T-cell (primary cell): ENCODE measurements at regions not wholly inside any gene's neighbourhood (a gene's known extent, or its start where the extent isn't known, plus 50 kb on each side); places are given as distances from the start of the nearest gene placed in this dataset.

Source experiments
- ATAC-seq, 4 experiments: fragments of 200-7000 bp in 3 of 4; fragments of 150-1000 bp in 1 of 4; cut with Tn5 transposase; replicated peaks in 1 of 4; 1 replicate in 3 of 4; 2 replicates in 1 of 4; pipeline ENCODE4 v1.10.0; 2021; ENCODE audit warnings: moderate library complexity in 3 of 4, mild to moderate bottlenecking in 2 of 4, moderate number of reproducible peaks in 1 of 4
- CTCF ChIA-PET, 2 donors: fragments of 300-600 bp; sonication (Branson Sonifier 250); formaldehyde crosslinking; loops; one replicate each; lab custom pipeline; 2022; ENCODE audit warnings: antibody characterized with exemption in 2 of 2; lab: Charles Lee
- POLR2A ChIA-PET, 2 donors: fragments of 300-600 bp; sonication (Branson Sonifier 250); formaldehyde crosslinking; loops; one replicate each; lab custom pipeline; 2022; ENCODE audit warnings: antibody characterized with exemption in 2 of 2; lab: Charles Lee
- DNase-seq, 35 experiments: peaks; one replicate each; pipeline versions ENCODE4 v3.0.0 to v3.0.0-alpha.2; 2013 to 2023
- H3K27ac ChIP-seq: one replicate; pipeline ENCODE4 v1.5.1; 2013; ENCODE audit warnings: low read length
- H3K27me3 ChIP-seq, 2 experiments: replicated peaks in 1 of 2; 1 replicate in 1 of 2; 2 replicates in 1 of 2; pipeline versions ENCODE4 v1.6.1 to v1.7.0; 2013; ENCODE audit warnings: low read length in 1 of 2, mixed read lengths in 1 of 2; ENCODE audit not compliant: control insufficient read depth in 2 of 2, insufficient read depth in 2 of 2; ENCODE audit errors: extremely low read depth in 1 of 2
- H3K36me3 ChIP-seq, 2 donors: 1 replicate in 1 of 2; 2 replicates in 1 of 2; pipeline versions ENCODE4 v1.6.1 to v1.7.0; 2013; ENCODE audit warnings: low read length in 1 of 2; ENCODE audit not compliant: control insufficient read depth in 2 of 2, insufficient read depth in 1 of 2; ENCODE audit errors: extremely low read depth in 1 of 2
- H3K4me1 ChIP-seq, 2 experiments: 1 replicate in 1 of 2; 2 replicates in 1 of 2; pipeline versions ENCODE4 v1.6.1 to v1.7.0; 2013; ENCODE audit warnings: low read length in 2 of 2, mixed read lengths in 1 of 2; ENCODE audit not compliant: insufficient read depth in 2 of 2, control insufficient read depth in 1 of 2; ENCODE audit errors: extremely low read depth in 1 of 2
- H3K4me3 ChIP-seq, 2 donors: 1 replicate in 1 of 2; 2 replicates in 1 of 2; pipeline versions ENCODE4 v1.5.1 to v1.7.0; 2013; ENCODE audit warnings: mild to moderate bottlenecking in 2 of 2, low read length in 1 of 2, moderate library complexity in 1 of 2; ENCODE audit not compliant: control insufficient read depth in 1 of 2; ENCODE audit errors: extremely low read depth in 1 of 2
- H3K9me3 ChIP-seq: 2 replicates; pipeline ENCODE4 v1.7.0; 2013
- H3K27ac Mint-ChIP-seq, 2 donors: one replicate each; pipeline ENCODE4 v1.8.0; 2020 to 2021; ENCODE audit warnings: mild to moderate bottlenecking in 2 of 2, mixed read lengths in 2 of 2
- H3K27me3 Mint-ChIP-seq, 2 donors: one replicate each; pipeline ENCODE4 v1.8.0; 2021 to 2022; ENCODE audit warnings: mixed read lengths in 2 of 2
- H3K36me3 Mint-ChIP-seq: one replicate; pipeline ENCODE4 v1.8.0; 2021; ENCODE audit warnings: mixed read lengths
- H3K4me1 Mint-ChIP-seq, 3 donors: one replicate each; pipeline ENCODE4 v1.8.0; 2020 to 2022; ENCODE audit warnings: mixed read lengths in 3 of 3, mild to moderate bottlenecking in 1 of 3
- H3K4me3 Mint-ChIP-seq, 3 donors: one replicate each; pipeline ENCODE4 v1.8.0; 2020 to 2022; ENCODE audit warnings: mild to moderate bottlenecking in 3 of 3, mixed read lengths in 3 of 3, moderate library complexity in 3 of 3
- H3K9me3 Mint-ChIP-seq, 3 donors: one replicate each; pipeline ENCODE4 v1.8.0; 2020 to 2022; ENCODE audit warnings: mixed read lengths in 3 of 3
- WGBS: methylation state at CpG from one replicate; pipeline ENCODE4 v1.1.5; 2013; ENCODE audit warnings: missing lambda C conversion rate; ENCODE audit not compliant: insufficient coverage; 5-methylcytosine and 5-hydroxymethylcytosine counted together

DNA sequence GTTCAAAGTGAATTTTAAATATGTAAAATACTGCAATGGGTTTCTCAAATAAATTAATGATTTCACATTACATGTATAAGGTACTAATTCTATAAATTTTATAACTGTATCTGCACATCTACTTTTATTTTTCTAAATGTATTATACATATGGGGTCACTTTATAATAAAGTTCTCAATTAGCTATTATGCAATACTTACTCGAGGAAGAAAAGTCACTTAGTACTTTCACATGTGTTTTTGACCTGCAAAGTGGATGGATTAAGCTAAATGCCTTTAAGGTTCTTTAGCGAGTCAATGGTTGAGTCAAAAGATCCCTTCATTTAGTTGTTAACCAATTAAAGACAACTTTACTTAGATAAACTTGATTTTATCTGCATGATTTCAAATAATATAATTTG, 437.8 kb downstream of the ANKRD7 start:
- no peaks in the 10 kb centered on the region for H3K9me3 ChIP-seq
- CTCF ChIA-PET, result no interaction called here
- no peak for ATAC-seq
- DNase-seq, result no peak
- no peak overlapping the region for H3K27ac ChIP-seq
- no peaks in the 10 kb centered on the region for H3K36me3 Mint-ChIP-seq
- no CpG with 5 or more reads among the region's 2 CpGs for WGBS
- no peaks in the 10 kb centered on the region for H3K4me1 Mint-ChIP-seq
- H3K27me3 ChIP-seq, result no peaks in the 10 kb centered on the region
- POLR2A ChIA-PET, result no interaction called here
- no peaks in the 10 kb centered on the region for H3K27me3 Mint-ChIP-seq
- no peak overlapping the region for H3K4me3 Mint-ChIP-seq
- H3K4me1 ChIP-seq, result no peaks in the 10 kb centered on the region
- no peak overlapping the region for H3K4me3 ChIP-seq
- H3K27ac Mint-ChIP-seq, result no peak overlapping the region
- no peaks in the 10 kb centered on the region for H3K36me3 ChIP-seq
- H3K9me3 Mint-ChIP-seq, result peaks cover 0 to 1% (median 0%) of the 10 kb centered on the region in 3 donors

DNA sequence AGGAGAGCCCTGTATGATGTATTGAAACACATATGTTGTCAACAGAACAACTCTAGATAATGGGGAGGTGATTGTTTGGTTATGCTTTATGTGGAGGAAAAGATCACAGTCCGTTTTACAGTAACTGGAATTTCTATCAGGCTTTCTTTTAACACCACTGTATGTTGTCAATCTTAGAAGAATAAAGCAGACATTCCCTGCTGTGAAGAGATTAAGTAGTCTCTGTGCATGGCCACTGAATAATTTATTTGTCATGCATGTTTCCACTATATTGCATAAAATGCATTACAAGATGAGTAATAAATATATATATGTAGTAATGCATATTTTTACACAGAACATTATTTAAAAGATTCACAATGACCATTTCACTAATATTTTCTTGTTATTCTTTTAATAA, 440.0 kb downstream of the ANKRD7 start:
- Mint-ChIP-seq H3K27me3 (no peaks in the 10 kb centered on the region), H3K36me3 (no peaks in the 10 kb centered on the region), H3K4me3 (no peak overlapping the region), H3K4me1 (no peaks in the 10 kb centered on the region), H3K27ac (no peak overlapping the region), H3K9me3 (peaks cover 0 to 1% (median 0%) of the 10 kb centered on the region in 3 donors)
- Histone ChIP-seq H3K4me1 (no peaks in the 10 kb centered on the region), H3K27ac (no peak overlapping the region), H3K4me3 (no peak overlapping the region), H3K36me3 (no peaks in the 10 kb centered on the region), H3K9me3 (no peaks in the 10 kb centered on the region), H3K27me3 (no peaks in the 10 kb centered on the region)
- ATAC-seq (no peak), DNase-seq (no peak)
- CTCF ChIA-PET, result no interaction called here
- POLR2A ChIA-PET, result no interaction called here
- no CpG with 5 or more reads among the region's 1 CpG for WGBS

DNA sequence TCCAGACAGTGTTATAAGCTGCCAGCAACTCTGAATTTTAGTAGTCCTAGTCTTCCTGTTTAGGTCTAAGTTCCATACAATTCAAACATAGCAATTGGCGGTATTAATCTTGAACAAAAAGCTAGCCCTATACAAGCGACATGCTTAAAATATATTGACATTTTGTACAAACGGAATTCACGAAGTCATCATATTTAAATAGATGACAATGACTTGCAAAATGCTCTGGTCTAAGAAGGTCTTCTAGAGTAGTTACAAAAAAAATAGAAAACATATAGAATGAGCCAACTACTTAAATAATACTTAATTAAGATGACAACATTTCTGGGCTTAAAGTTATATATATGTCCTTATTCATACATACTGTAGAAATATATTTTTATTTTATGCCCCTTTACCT, 446.6 kb downstream of the ANKRD7 start:
- CTCF ChIA-PET, result interaction anchor here in 1 of 2 donors (0.7 kb wide), 1 partner anchor 1539 kb away, joined by 3 read pairs; no protein-coding TSS in a partner anchor

DNA sequence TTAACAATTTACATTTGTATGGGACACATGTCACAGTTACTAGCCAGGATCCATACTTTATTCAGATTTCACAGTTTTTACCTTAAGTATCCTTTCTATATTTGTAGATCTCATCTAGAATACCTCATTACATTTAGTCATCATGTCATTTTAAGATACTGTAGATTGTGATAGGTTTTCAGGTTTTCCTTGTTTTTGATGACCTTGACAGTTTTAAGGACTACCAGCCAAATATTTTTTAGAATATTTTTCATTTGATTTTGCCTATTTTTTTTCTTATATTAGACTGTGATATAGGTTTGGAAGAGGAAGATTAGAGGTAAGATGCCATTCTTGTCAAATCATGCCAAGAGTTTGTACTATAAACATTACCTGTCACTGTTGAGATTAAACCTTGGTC, 460.3 kb downstream of the ANKRD7 start:
- Mint-ChIP-seq H3K36me3 (no peaks in the 10 kb centered on the region), H3K9me3 (peaks cover 0 to 25% (median 4%) of the 10 kb centered on the region in 3 donors), H3K4me3 (no peak overlapping the region), H3K27ac (no peak overlapping the region), H3K27me3 (no peaks in the 10 kb centered on the region), H3K4me1 (no peaks in the 10 kb centered on the region)
- H3K27ac ChIP-seq, result no peak overlapping the region
- ChIA-PET CTCF (no interaction called here), POLR2A (no interaction called here)
- ATAC-seq (no peak), DNase-seq (no peak)
- no peaks in the 10 kb centered on the region for H3K9me3 ChIP-seq
- no peak overlapping the region for H3K4me3 ChIP-seq
- no peaks in the 10 kb centered on the region for H3K4me1 ChIP-seq
- no peaks in the 10 kb centered on the region for H3K36me3 ChIP-seq
- no peaks in the 10 kb centered on the region for H3K27me3 ChIP-seq

More for the DNA sequence above, 446.6 kb downstream of the ANKRD7 start:
- H3K9me3 ChIP-seq, result no peaks in the 10 kb centered on the region
- no peak overlapping the region for H3K4me3 ChIP-seq
- no peaks in the 10 kb centered on the region for H3K27me3 ChIP-seq
- no peaks in the 10 kb centered on the region for H3K4me1 ChIP-seq
- Mint-ChIP-seq H3K36me3 (no peaks in the 10 kb centered on the region), H3K4me3 (no peak overlapping the region), H3K9me3 (peaks cover 4 to 10% (median 7%) of the 10 kb centered on the region in 3 donors), H3K27ac (no peak overlapping the region), H3K4me1 (no peaks in the 10 kb centered on the region), H3K27me3 (no peaks in the 10 kb centered on the region)
- POLR2A ChIA-PET, result no interaction called here
- DNase-seq, result no peak
- no peak for ATAC-seq
- H3K27ac ChIP-seq, result no peak overlapping the region
- no peaks in the 10 kb centered on the region for H3K36me3 ChIP-seq
- WGBS, result no CpG with 5 or more reads among the region's 4 CpGs

DNA sequence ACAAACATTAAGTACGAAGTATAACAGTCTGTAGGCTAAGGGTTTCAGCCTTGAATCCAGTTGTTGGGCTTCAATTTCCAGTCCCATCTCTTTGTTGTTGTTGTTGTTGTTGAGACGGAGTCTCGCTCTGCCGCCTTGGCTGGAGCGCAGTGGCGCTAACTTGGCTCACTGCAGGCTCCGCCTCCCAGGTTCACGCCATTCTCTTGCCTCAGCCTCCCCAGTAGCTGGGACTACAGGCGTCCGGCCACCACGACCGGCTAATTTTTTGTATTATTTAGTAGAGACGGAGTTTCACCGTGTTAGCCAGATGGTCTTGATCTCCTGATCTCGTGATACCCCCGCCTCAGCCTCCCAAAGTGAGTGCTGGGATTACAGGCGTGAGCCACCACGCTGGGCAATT, 464.9 kb downstream of the ANKRD7 start:
- no peaks in the 10 kb centered on the region for H3K27me3 ChIP-seq
- no peak overlapping the region for H3K4me3 ChIP-seq
- no peaks in the 10 kb centered on the region for H3K9me3 ChIP-seq
- CTCF ChIA-PET, result no interaction called here
- H3K27ac ChIP-seq, result no peak overlapping the region
- 100% methylated on average over 10 of the region's 18 CpGs for WGBS
- no peaks in the 10 kb centered on the region for H3K36me3 ChIP-seq
- no peaks in the 10 kb centered on the region for H3K4me1 ChIP-seq
- Mint-ChIP-seq H3K4me1 (no peaks in the 10 kb centered on the region), H3K4me3 (no peak overlapping the region), H3K27me3 (no peaks in the 10 kb centered on the region), H3K9me3 (peaks cover 0 to 9% (median 8%) of the 10 kb centered on the region in 3 donors), H3K27ac (no peak overlapping the region), H3K36me3 (no peaks in the 10 kb centered on the region)
- POLR2A ChIA-PET, result interaction anchor here in 1 of 2 donors (0.7 kb wide), 1 partner anchor 156 kb away, joined by 3 read pairs; no protein-coding TSS in a partner anchor
- no peak for DNase-seq
- ATAC-seq, result no peak

DNA sequence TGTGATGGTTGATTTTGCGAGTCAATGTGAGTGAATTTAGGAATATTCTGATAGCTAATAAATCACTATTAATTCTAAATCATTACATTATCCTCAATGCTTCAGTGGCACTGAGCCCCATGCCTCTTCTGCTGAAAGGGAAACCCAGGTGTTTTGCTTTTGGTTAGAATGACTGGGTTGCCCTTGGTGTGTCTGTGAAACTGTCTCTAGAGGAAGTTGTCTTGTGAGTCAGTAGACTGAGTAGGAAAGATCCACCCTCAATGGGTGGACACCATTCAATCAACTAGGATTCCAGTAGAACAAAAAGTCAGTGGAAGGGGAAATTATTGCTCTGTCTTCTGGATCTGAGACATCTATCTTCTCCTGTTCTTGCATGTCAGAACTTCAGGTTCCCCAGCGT, 472.4 kb downstream of the ANKRD7 start:
- ATAC-seq (no peak), DNase-seq (no peak)
- no peaks in the 10 kb centered on the region for H3K9me3 ChIP-seq
- no peaks in the 10 kb centered on the region for H3K27me3 Mint-ChIP-seq
- no peaks in the 10 kb centered on the region for H3K27me3 ChIP-seq
- H3K9me3 Mint-ChIP-seq, result peaks cover 10 to 12% (median 12%) of the 10 kb centered on the region in 3 donors
- no peaks in the 10 kb centered on the region for H3K36me3 ChIP-seq
- no peak overlapping the region for H3K4me3 ChIP-seq
- no peaks in the 10 kb centered on the region for H3K4me1 Mint-ChIP-seq
- H3K4me1 ChIP-seq, result no peaks in the 10 kb centered on the region
- H3K27ac ChIP-seq, result no peak overlapping the region
- no peak overlapping the region for H3K27ac Mint-ChIP-seq
- H3K4me3 Mint-ChIP-seq, result no peak overlapping the region
- POLR2A ChIA-PET, result no interaction called here
- 78% methylated on average over 1 of the region's 2 CpGs for WGBS
- no peaks in the 10 kb centered on the region for H3K36me3 Mint-ChIP-seq
- CTCF ChIA-PET, result no interaction called here

DNA sequence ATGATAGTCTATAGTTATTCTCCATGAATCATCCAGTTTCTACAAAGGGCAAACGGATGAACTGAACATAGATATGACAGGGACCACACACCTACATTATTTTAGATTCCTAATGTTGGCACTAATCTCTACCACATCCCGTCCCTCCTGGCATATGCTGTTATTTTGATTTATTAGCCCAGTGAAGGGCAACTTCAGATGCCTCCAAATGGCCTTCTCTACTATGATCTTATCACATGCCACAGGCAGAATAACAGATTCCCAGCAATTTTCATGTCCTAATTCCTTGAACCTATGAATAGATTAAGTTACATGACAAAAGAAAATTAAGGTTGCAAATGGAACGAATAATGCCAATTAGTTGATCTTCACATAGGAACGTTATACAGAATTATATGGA, 474.7 kb downstream of the ANKRD7 start:
- Mint-ChIP-seq H3K27ac (no peak overlapping the region), H3K27me3 (no peaks in the 10 kb centered on the region), H3K4me1 (no peaks in the 10 kb centered on the region), H3K36me3 (no peaks in the 10 kb centered on the region), H3K9me3 (peaks cover 6 to 12% (median 12%) of the 10 kb centered on the region in 3 donors), H3K4me3 (no peak overlapping the region)
- no peak overlapping the region for H3K4me3 ChIP-seq
- no peak overlapping the region for H3K27ac ChIP-seq
- no peaks in the 10 kb centered on the region for H3K4me1 ChIP-seq
- no peaks in the 10 kb centered on the region for H3K36me3 ChIP-seq
- WGBS, result 60% methylated on average over 2 of the region's 4 CpGs
- ChIA-PET CTCF (no interaction called here), POLR2A (no interaction called here)
- DNase-seq, result no peak
- H3K27me3 ChIP-seq, result no peaks in the 10 kb centered on the region
- ATAC-seq, result no peak
- H3K9me3 ChIP-seq, result no peaks in the 10 kb centered on the region
